Suprapubic skin (tissue), 3 donors: ENCODE measurements at regions not wholly inside any gene's neighbourhood (a gene's known extent, or its start where the extent isn't known, plus 50 kb on each side); places are given as distances from the start of the nearest gene placed in this dataset.

Source experiments
- CTCF ChIP-seq, 2 donors: fragments of 200-600 bp in 1 of 2; fragments of 450-650 bp in 1 of 2; sonication (generic) in 1 of 2; IDR thresholded peaks; one replicate each; pipeline ENCODE4 v1.5.1; 2016 to 2019; ENCODE audit warnings: antibody characterized with exemption in 2 of 2, mild to moderate bottlenecking in 1 of 2, moderate library complexity in 1 of 2
- POLR2A ChIP-seq, 2 donors: fragments of 450-650 bp; IDR thresholded peaks; one replicate each; pipeline ENCODE4 v1.6.1; 2017; ENCODE audit warnings: antibody characterized with exemption in 2 of 2, mild to moderate bottlenecking in 2 of 2, moderate library complexity in 2 of 2

- TF ChIP-seq CTCF (IDR thresholded peaks at IDR 0.05), result no peak
- no peak for TF ChIP-seq POLR2A (IDR thresholded peaks at IDR 0.05)
Observed at GRCh38 chr7:63047061-63047460, 951.6 kb upstream of the ZNF722 start.
